Upper lobe of left lung (tissue), 4 donors: ENCODE measurements at regions not wholly inside any gene's neighbourhood (a gene's known extent, or its start where the extent isn't known, plus 50 kb on each side); places are given as distances from the start of the nearest gene placed in this dataset.

ENCODE experiments used
- EP300 ChIP-seq, 4 donors: sonication (generic); formaldehyde crosslinking; IDR thresholded peaks; one replicate each; pipeline ENCODE4 v1.5.1; 2017; ENCODE audit warnings: antibody characterized with exemption in 4 of 4, control low read depth in 2 of 4
- POLR2AphosphoS5 ChIP-seq, 2 donors: sonication (generic); formaldehyde crosslinking; IDR thresholded peaks; one replicate each; pipeline ENCODE4 v1.5.1; 2017; ENCODE audit warnings: antibody characterized with exemption in 2 of 2

DNA sequence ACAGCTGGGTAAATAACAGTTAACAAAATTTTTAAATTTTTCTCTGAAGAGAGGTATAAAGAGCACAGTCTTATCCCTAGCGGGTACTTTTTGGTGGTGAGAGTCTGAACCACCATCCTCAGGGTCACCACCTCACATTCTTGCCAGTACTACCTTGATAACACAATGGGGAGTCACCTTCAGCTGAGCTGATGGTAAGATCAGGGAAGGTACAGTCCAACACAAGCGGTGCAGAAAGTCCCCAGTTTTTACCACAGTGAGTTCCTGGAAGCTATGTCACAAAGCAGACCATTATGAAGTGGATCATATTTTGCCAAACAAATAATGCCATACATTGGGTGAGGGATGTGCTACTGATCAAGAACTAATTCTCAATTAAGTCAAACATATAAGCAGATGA is 176.9 kb downstream of the FASLG start:
- TF ChIP-seq POLR2AphosphoS5 (IDR thresholded peaks at IDR 0.05) = no peak
- TF ChIP-seq EP300 (IDR thresholded peaks at IDR 0.05) = no peak
